A673 (cell line): ENCODE measurements at regions not wholly inside any gene's neighbourhood (a gene's known extent, or its start where the extent isn't known, plus 50 kb on each side); places are given as distances from the start of the nearest gene placed in this dataset.

Experiments used
- BruUV-seq: library from RNA; stranded (reverse); fragments of 400-500 nt; replicated peaks from 2 replicates; lab custom pipeline; 2021; lab: Mats Ljungman, UMichigan
- CTCF ChIA-PET: fragments of 300-600 bp; sonication (Branson Sonifier 250); formaldehyde crosslinking; loops from one replicate; lab custom pipeline; 2022; ENCODE audit warnings: antibody characterized with exemption; lab: Charles Lee
- POLR2A ChIA-PET: fragments of 300-600 bp; sonication (Branson Sonifier 250); formaldehyde crosslinking; loops from one replicate; lab custom pipeline; 2022; ENCODE audit warnings: antibody characterized with exemption; ENCODE audit not compliant: low non-redundant PET; lab: Charles Lee
- DNase-seq: peaks from one replicate; pipeline ENCODE4 v3.0.0-alpha.2; 2015; ENCODE audit warnings: low spot score
- H3K27ac ChIP-seq: fragments of 200-600 bp; sonication (generic); 2 replicates; pipeline ENCODE4 v1.5.1; 2016; ENCODE audit warnings: mixed run types, low read depth, mild to moderate bottlenecking, mixed read lengths, antibody characterized with exemption, low read length; ENCODE audit not compliant: poor library complexity, severe bottlenecking
- H3K27me3 ChIP-seq: fragments of 200-600 bp; sonication (generic); replicated peaks from 2 replicates; pipeline ENCODE4 v1.6.1; 2017; ENCODE audit warnings: mixed run types, low read depth, mild to moderate bottlenecking, mixed read lengths, antibody characterized with exemption, low read length; ENCODE audit not compliant: insufficient read depth, poor library complexity
- H3K36me3 ChIP-seq: fragments of 200-600 bp; sonication (generic); 2 replicates; pipeline ENCODE4 v1.6.1; 2016; ENCODE audit warnings: mixed run types, mild to moderate bottlenecking, mixed read lengths, antibody characterized with exemption, low read length; ENCODE audit not compliant: insufficient read depth, poor library complexity, severe bottlenecking
- H3K4me1 ChIP-seq: fragments of 200-600 bp; sonication (generic); 2 replicates; pipeline ENCODE4 v1.6.1; 2017; ENCODE audit warnings: mixed run types, mild to moderate bottlenecking, mixed read lengths, antibody characterized with exemption, low read length; ENCODE audit not compliant: insufficient read depth, poor library complexity, severe bottlenecking
- H3K4me3 ChIP-seq: fragments of 200-600 bp; sonication (generic); 2 replicates; pipeline ENCODE4 v1.5.1; 2016; ENCODE audit warnings: low read depth, mixed run types, mild to moderate bottlenecking, mixed read lengths, low read length; ENCODE audit not compliant: poor library complexity, severe bottlenecking
- H3K9me3 ChIP-seq: fragments of 200-600 bp; sonication (generic); 2 replicates; pipeline ENCODE4 v1.6.1; 2016; ENCODE audit warnings: mixed run types, low read depth, mild to moderate bottlenecking, mixed read lengths, antibody characterized with exemption, low read length; ENCODE audit not compliant: poor library complexity, severe bottlenecking
- CTCF ChIP-seq: fragments of 300-800, 200-600 bp; sonication (generic); conservative IDR thresholded peaks from 2 replicates; pipeline ENCODE4 v1.5.1; 2017; ENCODE audit warnings: low read depth, mild to moderate bottlenecking, antibody characterized with exemption, low read length, moderate library complexity, mixed read lengths
- EZH2 ChIP-seq: fragments of 200-600 bp; sonication (generic); IDR thresholded peaks from 2 replicates; pipeline ENCODE4 v1.6.1; 2017; ENCODE audit warnings: borderline replicate concordance, low read depth, mild to moderate bottlenecking, mixed read lengths, antibody characterized with exemption, low read length; ENCODE audit not compliant: poor library complexity, severe bottlenecking
- intact Hi-C: fragments of 100-400 bp; cut with micrococcal nuclease; formaldehyde crosslinking; loops from one replicate; pipeline ENCODE4 v1.10.0; 2022; ENCODE audit not compliant: unreplicated experiment

- Histone ChIP-seq H3K36me3 (no peaks in the 10 kb centered on the region), H3K4me3 (no peak overlapping the region), H3K9me3 (no peaks in the 10 kb centered on the region), H3K27ac (no peak overlapping the region), H3K4me1 (peaks cover 14% of the 10 kb centered on the region), H3K27me3 (no peaks in the 10 kb centered on the region)
- intact Hi-C loops: loop anchor here (5.0 kb wide), 2 partner anchors 328 to 517 kb away; no protein-coding TSS in a partner anchor
- no peak for DNase-seq
- BruUV-seq: no TSS peak
- TF ChIP-seq EZH2 (no peak), CTCF (no peak)
- CTCF ChIA-PET: interaction anchor here (0.8 to 3.1 kb wide), 11 partner anchors 7 to 510 kb away, joined by 3 to 42 read pairs (median 10); no protein-coding TSS in a partner anchor
- POLR2A ChIA-PET: no interaction called here
These were observed 88.5 kb downstream of the LINGO1 start for GRCh38 chr15:77544162-77544561.

- H3K4me3 ChIP-seq: peak overlapping the region; percentile 41
- peak; percentile 99 for TF ChIP-seq CTCF
- no peak for TF ChIP-seq EZH2
- DNase-seq: peak; percentile 92
- H3K27ac ChIP-seq: peak overlapping the region; percentile 50
- ChIA-PET POLR2A (interaction anchor here (0.6 kb wide), 1 partner anchor 516 kb away, joined by 3 read pairs; no protein-coding TSS in a partner anchor), CTCF (interaction anchor here (0.6 to 3.1 kb wide), 27 partner anchors 8 to 641 kb away, joined by 3 to 42 read pairs (median 4); partner anchors contain the start of gene LINGO1)
- no peaks in the 10 kb centered on the region for H3K27me3 ChIP-seq
- H3K9me3 ChIP-seq: no peaks in the 10 kb centered on the region
- no TSS peak for BruUV-seq
- intact Hi-C loops: loop anchor here (1.0 to 5.0 kb wide), 5 partner anchors 46 to 516 kb away; no protein-coding TSS in a partner anchor
- peaks cover 8% of the 10 kb centered on the region for H3K4me1 ChIP-seq
- no peaks in the 10 kb centered on the region for H3K36me3 ChIP-seq
These were observed 89.4 kb downstream of the LINGO1 start for GRCh38 chr15:77543159-77543882.

- DNase-seq: no peak
- TF ChIP-seq EZH2 (no peak), CTCF (no peak)
- H3K27me3 ChIP-seq: no peaks in the 10 kb centered on the region
- ChIA-PET POLR2A (interaction anchor here (0.6 kb wide), 1 partner anchor 515 kb away, joined by 3 read pairs; no protein-coding TSS in a partner anchor), CTCF (interaction anchor here (0.6 to 3.1 kb wide), 20 partner anchors 11 to 642 kb away, joined by 3 to 42 read pairs (median 5); partner anchors contain the start of gene LINGO1)
- intact Hi-C loops: loop anchor here (1.0 to 5.0 kb wide), 5 partner anchors 45 to 515 kb away; no protein-coding TSS in a partner anchor
- BruUV-seq: no TSS peak
- H3K27ac ChIP-seq: peak overlapping the region; percentile 50
- H3K4me1 ChIP-seq: peaks cover 10% of the 10 kb centered on the region
- no peaks in the 10 kb centered on the region for H3K36me3 ChIP-seq
- peak overlapping the region; percentile 41 for H3K4me3 ChIP-seq
- H3K9me3 ChIP-seq: no peaks in the 10 kb centered on the region
These were observed 90.2 kb downstream of the LINGO1 start for GRCh38 chr15:77542491-77543001.
